GM12878 (cell line): ENCODE measurements at regions not wholly inside any gene's neighbourhood (a gene's known extent, or its start where the extent isn't known, plus 50 kb on each side); places are given as distances from the start of the nearest gene placed in this dataset.
A peak's percentile ranks its signal among the peaks of the same experiment; 100 is the strongest.

Source experiments
- ATAC-seq: fragments of 200-7000 bp; cut with Tn5 transposase; 3 replicates; pipeline ENCODE4 v1.9.1; 2020; ENCODE audit warnings: mild to moderate bottlenecking, moderate library complexity
- BruUV-seq: library from RNA; stranded (reverse); fragments of 400-500 nt; replicated peaks from 2 replicates; lab custom pipeline; 2021; lab: Mats Ljungman, UMichigan
- CTCF ChIA-PET: fragments of 300-600 bp; sonication (Branson Sonifier 250); formaldehyde crosslinking; extraction: SDS; loops from one replicate; lab custom pipeline; 2021; ENCODE audit warnings: inconsistent platforms; lab: Yijun Ruan, JAX
- POLR2A ChIA-PET: fragments of 350-600 bp; formaldehyde crosslinking; extraction: SDS; loops from one replicate; lab custom pipeline; 2021; ENCODE audit warnings: inconsistent platforms; lab: Charles Lee
- RAD21 ChIA-PET: fragments of 300-600 bp; sonication (Branson Sonifier 250); formaldehyde crosslinking; loops from one replicate; lab custom pipeline; 2023; ENCODE audit warnings: antibody characterized with exemption; ENCODE audit not compliant: unreplicated experiment; lab: Charles Lee
- SMC1A ChIA-PET: fragments of 300-600 bp; sonication (Branson Sonifier 250); formaldehyde crosslinking; loops from one replicate; lab custom pipeline; 2023; ENCODE audit not compliant: unreplicated experiment, uncharacterized antibody; lab: Charles Lee
- DNase-seq: peaks from one replicate; pipeline ENCODE4 v3.0.0-alpha.2; 2011; ENCODE audit warnings: low read depth, low spot score
- FAIRE-seq: peaks from 3 replicates; lab custom pipeline; 2011; peaks lifted over from hg19 to GRCh38; lab: Jason Lieb, UNC
- H2AFZ ChIP-seq: 2 replicates; pipeline ENCODE4 v1.6.0; 2011; ENCODE audit warnings: low read depth, low read length, control low read depth; ENCODE audit not compliant: control insufficient read depth
- H3K27ac ChIP-seq: 2 replicates; pipeline ENCODE4 v1.5.1; 2011; ENCODE audit warnings: control low read depth; ENCODE audit not compliant: control insufficient read depth, insufficient read depth
- H3K27me3 ChIP-seq, 2 experiments: replicated peaks in 1 of 2; 2 replicates each; pipeline versions ENCODE4 v1.6.0 to v1.6.1; 2011; ENCODE audit warnings: low read length in 1 of 2; ENCODE audit not compliant: control insufficient read depth in 2 of 2, insufficient read depth in 2 of 2
- H3K36me3 ChIP-seq, 2 experiments: 2 replicates each; pipeline ENCODE4 v1.5.1; 2011; ENCODE audit warnings: low read length in 1 of 2; ENCODE audit not compliant: control insufficient read depth in 2 of 2, insufficient read depth in 2 of 2
- H3K4me1 ChIP-seq: 2 replicates; pipeline ENCODE4 v1.6.1; 2011; ENCODE audit warnings: mild to moderate bottlenecking, low read length, moderate library complexity, mixed read lengths; ENCODE audit not compliant: control insufficient read depth, insufficient read depth
- H3K4me2 ChIP-seq: 2 replicates; pipeline ENCODE4 v1.6.0; 2011; ENCODE audit warnings: control low read depth; ENCODE audit not compliant: control insufficient read depth, insufficient read depth
- H3K4me3 ChIP-seq: fragments of 200-600 bp; sonication (generic); 2 replicates; pipeline ENCODE4 v1.5.1; 2016
- H3K79me2 ChIP-seq: 2 replicates; pipeline ENCODE4 v1.6.0; 2011; ENCODE audit warnings: low read length; ENCODE audit not compliant: control insufficient read depth, insufficient read depth
- H3K9ac ChIP-seq: 2 replicates; pipeline ENCODE4 v1.8.0; 2011; ENCODE audit warnings: low read length, control low read depth, mixed read lengths; ENCODE audit not compliant: control insufficient read depth, insufficient read depth
- H3K9me3 ChIP-seq: replicated peaks from 3 replicates; pipeline ENCODE4 v1.5.1; 2011; ENCODE audit warnings: mild to moderate bottlenecking, low read length; ENCODE audit not compliant: control insufficient read depth, insufficient read depth
- H4K20me1 ChIP-seq: 2 replicates; pipeline ENCODE4 v1.6.0; 2011; ENCODE audit not compliant: control insufficient read depth, insufficient read depth
- ATF2 ChIP-seq: IDR thresholded peaks from 2 replicates; pipeline ENCODE4 v1.6.1; 2012; ENCODE audit warnings: low read length, inconsistent platforms
- ATF7 ChIP-seq: fragments of 450-650 bp; IDR thresholded peaks from 2 replicates; pipeline ENCODE4 v1.6.1; 2016; ENCODE audit warnings: low read depth, mild to moderate bottlenecking
- CEBPB ChIP-seq, 2 experiments: fragments of 150-350 bp in 1 of 2; IDR thresholded peaks; 2 replicates each; pipeline ENCODE4 v1.6.1; 2012 to 2014; ENCODE audit warnings: low read depth in 2 of 2, low read length in 2 of 2, borderline replicate concordance in 1 of 2, inconsistent platforms in 1 of 2
- CHD4 ChIP-seq: fragments of 200-600 bp; sonication (generic); IDR thresholded peaks from 2 replicates; pipeline ENCODE4 v1.6.1; 2016; ENCODE audit warnings: mild to moderate bottlenecking
- CREM ChIP-seq: IDR thresholded peaks from 2 replicates; pipeline ENCODE4 v1.6.1; 2014; ENCODE audit warnings: antibody characterized with exemption, low read depth
- ETV6 ChIP-seq, 2 experiments: fragments of 450-650 bp in 1 of 2; IDR thresholded peaks in 1 of 2; conservative IDR thresholded peaks in 1 of 2; 2 replicates each; pipeline ENCODE4 v1.6.1; 2014; ENCODE audit warnings: antibody characterized with exemption in 1 of 2, borderline replicate concordance in 1 of 2, low read depth in 1 of 2, mild to moderate bottlenecking in 1 of 2, moderate library complexity in 1 of 2
- IKZF1 ChIP-seq: fragments of 450-650 bp; conservative IDR thresholded peaks from 2 replicates; pipeline ENCODE4 v1.6.1; 2017; ENCODE audit warnings: antibody characterized with exemption, mild to moderate bottlenecking
- NRF1 ChIP-seq: conservative IDR thresholded peaks from 2 replicates; pipeline ENCODE4 v1.6.1; 2011; ENCODE audit warnings: mild to moderate bottlenecking, low read depth, low read length, improper control_type of control experiment
- SIX5 ChIP-seq: IDR thresholded peaks from 2 replicates; pipeline ENCODE4 v1.6.1; 2011; ENCODE audit warnings: mild to moderate bottlenecking, low read depth, low read length, moderate library complexity; ENCODE audit not compliant: severe bottlenecking
- SMARCA5 ChIP-seq: fragments of 450-650 bp; IDR thresholded peaks from 2 replicates; pipeline ENCODE4 v1.6.1; 2017; ENCODE audit warnings: mild to moderate bottlenecking
- SP1 ChIP-seq: IDR thresholded peaks from one replicate; pipeline ENCODE4 v1.6.1; 2011; ENCODE audit warnings: low read depth, low read length
- SUPT20H ChIP-seq: IDR thresholded peaks from 2 replicates; pipeline ENCODE4 v1.6.1; 2011; ENCODE audit warnings: low read depth, mild to moderate bottlenecking, low read length, moderate library complexity, borderline replicate concordance; ENCODE audit not compliant: control insufficient read depth
- ZBTB40 ChIP-seq: fragments of 450-650 bp; IDR thresholded peaks from 2 replicates; pipeline ENCODE4 v1.6.1; 2016; ENCODE audit warnings: mild to moderate bottlenecking, moderate library complexity, borderline replicate concordance
- ZNF217 ChIP-seq: fragments of 450-650 bp; IDR thresholded peaks from 2 replicates; pipeline ENCODE4 v1.6.1; 2017; ENCODE audit warnings: antibody characterized with exemption, mild to moderate bottlenecking
- ZNF687 ChIP-seq: fragments of 450-650 bp; IDR thresholded peaks from 2 replicates; pipeline ENCODE4 v1.6.1; 2017; ENCODE audit warnings: mild to moderate bottlenecking, moderate library complexity
- WGBS: methylation state at CpG from one replicate; pipeline ENCODE4 v1.1.6; 2016; ENCODE audit warnings: low lambda C conversion rate; ENCODE audit not compliant: insufficient replicate concordance, insufficient coverage; ENCODE audit errors: missing lambda C conversion rate; 5-methylcytosine and 5-hydroxymethylcytosine counted together
- in situ Hi-C: fragments of 300-500 bp; cut with MboI; formaldehyde crosslinking; loops from 9 replicates; pipeline ENCODE4 v1.14.3; 2018; ENCODE audit warnings: mixed read lengths
- intact Hi-C: fragments of 100-400 bp; cut with micrococcal nuclease; formaldehyde crosslinking; loops from one replicate; pipeline ENCODE4 v1.14.2; 2022; ENCODE audit not compliant: unreplicated experiment

- in situ Hi-C loops, result loop anchor here (5.0 to 10.0 kb wide), 2 partner anchors 336 to 1138 kb away; no protein-coding TSS in a partner anchor
- H3K79me2 ChIP-seq, result no peaks in the 10 kb centered on the region
- ChIA-PET SMC1A (interaction anchor here (0.7 to 1.8 kb wide), 5 partner anchors 17 to 344 kb away, joined by 3 to 10 read pairs (median 4); no protein-coding TSS in a partner anchor), CTCF (interaction anchor here (1.1 to 2.4 kb wide), 4 partner anchors 16 to 865 kb away, joined by 3 to 11 read pairs (median 6); no protein-coding TSS in a partner anchor), RAD21 (interaction anchor here (1.0 kb wide), 1 partner anchor 11 kb away, joined by 3 read pairs; no protein-coding TSS in a partner anchor), POLR2A (interaction anchor here (0.7 kb wide), 1 partner anchor 265 kb away, joined by 3 read pairs; no protein-coding TSS in a partner anchor)
- no peaks in the 10 kb centered on the region for H3K27me3 ChIP-seq
- no peaks in the 10 kb centered on the region for H3K9me3 ChIP-seq
- ATAC-seq (peak; percentile 91), DNase-seq (peak; percentile 20), FAIRE-seq (peak; percentile 59)
- no peaks in the 10 kb centered on the region for H3K4me1 ChIP-seq
- H3K4me3 ChIP-seq, result no peak overlapping the region
- 0% methylated on average over 1 of the region's 1 CpG for WGBS
- H3K36me3 ChIP-seq, result no peaks in the 10 kb centered on the region
- intact Hi-C loops, result loop anchor here (10.0 kb wide), 1 partner anchor 728 kb away; no protein-coding TSS in a partner anchor
- BruUV-seq, result no TSS peak
- H3K4me2 ChIP-seq, result no peak overlapping the region
- H2AFZ ChIP-seq, result no peak overlapping the region
- H3K27ac ChIP-seq, result no peak overlapping the region
- H3K9ac ChIP-seq, result no peak overlapping the region
- no peaks in the 10 kb centered on the region for H4K20me1 ChIP-seq
- no peak for TF ChIP-seq ZNF217
- no peak for TF ChIP-seq CEBPB (IDR thresholded peaks at IDR 0.05; ENCODE audit: borderline replicate concordance in 1 of 2, low read depth in 2 of 2, low read length in 2 of 2)
- no peak for TF ChIP-seq NRF1
- no peak for TF ChIP-seq SUPT20H
- no peak for TF ChIP-seq SIX5
- no peak for TF ChIP-seq ZNF687
- no peak for TF ChIP-seq ATF7
- no peak for TF ChIP-seq SMARCA5
- TF ChIP-seq ATF2, result 0 out of 2 replicates have a peak, but pooled peaks have one; percentile 16
- TF ChIP-seq ZBTB40, result peak; percentile 81
- TF ChIP-seq CHD4, result no peak
- TF ChIP-seq SP1, result no peak
- TF ChIP-seq CREM, result no peak
- 0 out of 2 replicates have a peak, but pooled peaks have one; percentile 17 for TF ChIP-seq IKZF1
- no peak for TF ChIP-seq ETV6 (conservative IDR thresholded peaks at IDR 0.05 in 1 of 2, IDR thresholded peaks at IDR 0.05 in 1 of 2; ENCODE audit: borderline replicate concordance in 1 of 2, low read depth in 1 of 2)
These were observed 75.8 kb downstream of the LSMEM1 start for GRCh38 chr7:112556633-112557032.
